ENCODE measurements at regions not wholly inside any gene's neighbourhood (a gene's known extent, or its start where the extent isn't known, plus 50 kb on each side); places are given as distances from the start of the nearest gene placed in this dataset.
"Not testable (repeated sequence)": the region's sequence is repeated elsewhere in the genome, so short reads cannot be mapped to it uniquely, and the experiment has no call there.

DNA sequence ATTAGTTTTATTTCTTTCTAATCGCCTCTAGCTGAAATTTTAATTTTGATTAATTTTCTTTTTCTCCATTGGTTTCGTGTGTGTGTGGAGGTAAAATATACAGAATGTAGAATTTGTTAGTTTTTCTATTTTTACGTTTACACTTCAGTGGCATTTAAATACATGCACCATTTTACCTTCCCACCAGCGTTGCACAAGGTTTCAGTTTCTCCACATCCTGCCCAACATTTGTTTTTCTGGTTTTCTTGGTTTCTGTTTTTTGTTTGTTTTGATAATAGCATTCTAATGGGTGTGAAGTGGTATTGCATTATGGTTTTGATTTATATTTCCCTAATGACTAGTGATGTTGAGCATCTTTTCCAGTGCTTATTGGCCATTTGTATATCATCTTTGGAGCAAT, 871.4 kb upstream of the DEFB115 start:
- H3K4me1 Mint-ChIP-seq; H2BK5ac ChIP-seq (ENCODE audit: insufficient read length, low read length); H2BK15ac ChIP-seq (ENCODE audit: low read depth, low read length); H3K9ac ChIP-seq (ENCODE audit: extremely low read depth, insufficient read length, low read length); H2BK120ac ChIP-seq (ENCODE audit: low read depth, low read length, poor library complexity, severe bottlenecking); H3T11ph ChIP-seq (ENCODE audit: low read length); H3K18ac ChIP-seq (ENCODE audit: insufficient read length, low read depth, low read length); H3K9me3 ChIP-seq (ENCODE audit: control insufficient read depth, low read depth, low read length); H3K4me2 ChIP-seq (ENCODE audit: insufficient read depth, insufficient read length, low read length); H4K5ac ChIP-seq (ENCODE audit: insufficient read length, low read depth, low read length); H4K8ac ChIP-seq (replicated peaks; ENCODE audit: insufficient read length, low read depth, low read length); H2BK20ac ChIP-seq (ENCODE audit: low read depth, low read length, poor library complexity, severe bottlenecking); H2AFZ ChIP-seq (ENCODE audit: low read length); H3K27ac Mint-ChIP-seq; H3K14ac ChIP-seq (ENCODE audit: insufficient read depth, low read length); H3K23me2 ChIP-seq (ENCODE audit: insufficient read length, low read depth, low read length, poor library complexity, severe bottlenecking); H3K23ac ChIP-seq (ENCODE audit: insufficient read length, low read depth, low read length); H4K91ac ChIP-seq (ENCODE audit: insufficient read length, low read depth, low read length); H3K79me2 ChIP-seq (ENCODE audit: insufficient read depth, low read length); H3K27ac ChIP-seq (ENCODE audit: insufficient read length, low read depth, low read length); H4K20me1 ChIP-seq (ENCODE audit: control insufficient read depth, insufficient read depth, insufficient read length); H3K79me1 ChIP-seq (ENCODE audit: insufficient read depth, low read depth, low read length, poor library complexity, severe bottlenecking); H3K27me3 ChIP-seq (ENCODE audit: insufficient read depth, low read length); DNase-seq; H3K4me3 Mint-ChIP-seq; H2AK5ac ChIP-seq (ENCODE audit: insufficient read length, low read length); H2BK12ac ChIP-seq (ENCODE audit: insufficient read length, low read depth, low read length); H3K56ac ChIP-seq (ENCODE audit: insufficient read length, low read depth, low read length); H3K4me1 ChIP-seq (ENCODE audit: insufficient read depth, low read length); H3K4ac ChIP-seq (ENCODE audit: low read depth, low read length); H3K27me3 Mint-ChIP-seq (ENCODE audit: low read depth): not testable (repeated sequence)
- Mint-ChIP-seq H3K9me3 (peaks cover 70 to 72% of the 10 kb centered on the region in 2 experiments), H3K36me3 (ENCODE audit: insufficient read depth in 1 of 3, low read depth in 3 of 3) (peaks cover 4 to 17% (median 8%) of the 10 kb centered on the region in 3 experiments; a peak in 4 of 7 replicates)
- WGBS (ENCODE audit: extremely low coverage, insufficient read length, low lambda C conversion rate) = no CpG with 5 or more reads among the region's 4 CpGs

DNA sequence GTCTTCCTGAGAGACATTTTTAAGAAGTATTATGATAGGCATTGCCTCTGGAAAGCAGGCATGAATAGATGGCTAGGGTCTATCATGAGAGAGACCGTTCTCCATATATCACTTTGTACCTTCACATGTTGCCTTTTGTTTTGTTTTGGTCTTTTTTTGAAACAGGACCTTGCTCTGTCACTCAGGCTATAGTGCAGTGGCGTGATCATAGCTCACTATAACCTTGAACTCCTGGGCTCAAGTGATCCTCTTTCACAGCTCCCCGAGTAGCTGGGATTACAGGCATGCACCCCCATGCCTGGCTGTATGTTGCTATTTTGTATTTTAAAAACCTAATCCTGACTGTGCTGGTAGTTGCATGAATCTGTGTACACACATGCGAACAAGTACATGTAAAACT, 869.6 kb upstream of the DEFB115 start:
- H3K4ac ChIP-seq (ENCODE audit: low read depth, low read length); H3K4me3 Mint-ChIP-seq; H3K9ac ChIP-seq (ENCODE audit: extremely low read depth, insufficient read length, low read length); H3K56ac ChIP-seq (ENCODE audit: insufficient read length, low read depth, low read length); H3K4me2 ChIP-seq (ENCODE audit: insufficient read depth, insufficient read length, low read length); H3K18ac ChIP-seq (ENCODE audit: insufficient read length, low read depth, low read length); H4K91ac ChIP-seq (ENCODE audit: insufficient read length, low read depth, low read length); H3K79me1 ChIP-seq (ENCODE audit: insufficient read depth, low read depth, low read length, poor library complexity, severe bottlenecking); H3K27me3 ChIP-seq (ENCODE audit: insufficient read depth, low read length); H3K9me3 ChIP-seq (ENCODE audit: control insufficient read depth, low read depth, low read length); H4K20me1 ChIP-seq (ENCODE audit: control insufficient read depth, insufficient read depth, insufficient read length); H3K14ac ChIP-seq (ENCODE audit: insufficient read depth, low read length); H3K27ac Mint-ChIP-seq; H2BK5ac ChIP-seq (ENCODE audit: insufficient read length, low read length); H3K79me2 ChIP-seq (ENCODE audit: insufficient read depth, low read length); H2BK12ac ChIP-seq (ENCODE audit: insufficient read length, low read depth, low read length); H3K23ac ChIP-seq (ENCODE audit: insufficient read length, low read depth, low read length); H2AFZ ChIP-seq (ENCODE audit: low read length); DNase-seq; H3K4me1 ChIP-seq (ENCODE audit: insufficient read depth, low read length); H3K4me1 Mint-ChIP-seq; H2BK120ac ChIP-seq (ENCODE audit: low read depth, low read length, poor library complexity, severe bottlenecking); H3T11ph ChIP-seq (ENCODE audit: low read length); H3K23me2 ChIP-seq (ENCODE audit: insufficient read length, low read depth, low read length, poor library complexity, severe bottlenecking); H4K5ac ChIP-seq (ENCODE audit: insufficient read length, low read depth, low read length); H2BK20ac ChIP-seq (ENCODE audit: low read depth, low read length, poor library complexity, severe bottlenecking); H3K27ac ChIP-seq (ENCODE audit: insufficient read length, low read depth, low read length); H3K27me3 Mint-ChIP-seq (ENCODE audit: low read depth); H2AK5ac ChIP-seq (ENCODE audit: insufficient read length, low read length); H2BK15ac ChIP-seq (ENCODE audit: low read depth, low read length); H4K8ac ChIP-seq (replicated peaks; ENCODE audit: insufficient read length, low read depth, low read length): not testable (repeated sequence)
- WGBS (ENCODE audit: extremely low coverage, insufficient read length, low lambda C conversion rate) = no CpG with 5 or more reads among the region's 4 CpGs
- H3K9me3 Mint-ChIP-seq = peaks cover 59% of the 10 kb centered on the region in 2 experiments
- peaks cover 4 to 15% (median 8%) of the 10 kb centered on the region in 3 experiments; a peak in 4 of 7 replicates for H3K36me3 Mint-ChIP-seq (ENCODE audit: insufficient read depth in 1 of 3, low read depth in 3 of 3)
